GM12872 (cell line): ENCODE measurements at regions not wholly inside any gene's neighbourhood (a gene's known extent, or its start where the extent isn't known, plus 50 kb on each side); places are given as distances from the start of the nearest gene placed in this dataset.

ENCODE experiments used
- CTCF ChIP-seq: IDR thresholded peaks from 3 replicates; pipeline ENCODE4 v1.5.1; 2011; ENCODE audit warnings: low read depth, mild to moderate bottlenecking, low read length, moderate library complexity; ENCODE audit not compliant: insufficient read depth

- TF ChIP-seq CTCF: no peak
These were observed 219.6 kb upstream of the NETO1 start for GRCh38 chr18:73087282-73087977.

- no peak for TF ChIP-seq CTCF
These were observed 212.1 kb upstream of the NETO1 start for GRCh38 chr18:73079920-73080319.

GRCh38 chr18:73060666-73061288 lies 193.0 kb upstream of the NETO1 start:
- TF ChIP-seq CTCF: no peak

GRCh38 chr18:73059280-73059679 lies 191.5 kb upstream of the NETO1 start:
- no peak for TF ChIP-seq CTCF

GRCh38 chr18:73047688-73048087 lies 179.9 kb upstream of the NETO1 start:
- TF ChIP-seq CTCF: no peak

GRCh38 chr18:73045037-73045436 lies 177.2 kb upstream of the NETO1 start:
- TF ChIP-seq CTCF: no peak

- TF ChIP-seq CTCF: no peak
These were observed 175.8 kb upstream of the NETO1 start for GRCh38 chr18:73043611-73044010.
